ENCODE measurements at regions not wholly inside any gene's neighbourhood (a gene's known extent, or its start where the extent isn't known, plus 50 kb on each side); places are given as distances from the start of the nearest gene placed in this dataset.

DNA sequence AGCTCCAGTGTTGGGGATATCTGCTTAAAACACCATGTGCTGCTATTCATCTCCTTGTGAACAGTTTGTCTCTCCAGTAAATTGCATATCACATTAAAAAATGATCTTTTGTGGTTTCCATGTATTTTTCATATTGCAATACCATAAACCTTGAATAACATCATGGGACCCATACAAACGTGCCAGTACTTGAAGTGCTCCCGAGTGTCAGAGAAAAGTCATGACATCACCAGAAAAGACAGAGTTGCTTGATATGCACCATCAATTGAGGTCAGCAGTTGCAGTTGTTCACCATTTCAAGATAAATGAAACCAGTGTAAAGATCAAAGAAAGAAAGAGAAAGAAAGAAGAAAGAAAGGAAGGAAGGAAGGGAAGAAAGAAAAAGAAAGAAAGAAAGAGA lies 278.6 kb downstream of the ZNF621 start:
- TF ChIP-seq, protein P1, sequence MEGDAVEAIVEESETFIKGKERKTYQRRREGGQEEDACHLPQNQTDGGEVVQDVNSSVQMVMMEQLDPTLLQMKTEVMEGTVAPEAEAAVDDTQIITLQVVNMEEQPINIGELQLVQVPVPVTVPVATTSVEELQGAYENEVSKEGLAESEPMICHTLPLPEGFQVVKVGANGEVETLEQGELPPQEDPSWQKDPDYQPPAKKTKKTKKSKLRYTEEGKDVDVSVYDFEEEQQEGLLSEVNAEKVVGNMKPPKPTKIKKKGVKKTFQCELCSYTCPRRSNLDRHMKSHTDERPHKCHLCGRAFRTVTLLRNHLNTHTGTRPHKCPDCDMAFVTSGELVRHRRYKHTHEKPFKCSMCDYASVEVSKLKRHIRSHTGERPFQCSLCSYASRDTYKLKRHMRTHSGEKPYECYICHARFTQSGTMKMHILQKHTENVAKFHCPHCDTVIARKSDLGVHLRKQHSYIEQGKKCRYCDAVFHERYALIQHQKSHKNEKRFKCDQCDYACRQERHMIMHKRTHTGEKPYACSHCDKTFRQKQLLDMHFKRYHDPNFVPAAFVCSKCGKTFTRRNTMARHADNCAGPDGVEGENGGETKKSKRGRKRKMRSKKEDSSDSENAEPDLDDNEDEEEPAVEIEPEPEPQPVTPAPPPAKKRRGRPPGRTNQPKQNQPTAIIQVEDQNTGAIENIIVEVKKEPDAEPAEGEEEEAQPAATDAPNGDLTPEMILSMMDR (conservative IDR thresholded peaks at IDR 0.05; ENCODE audit: low read length), result no peak
- TF ChIP-seq EZH2phosphoT487 (IDR thresholded peaks at IDR 0.05; ENCODE audit: borderline replicate concordance, low read depth, low read length), result no peak

Data from OCI-LY7 (cell line).